ENCODE measurements at regions not wholly inside any gene's neighbourhood (a gene's known extent, or its start where the extent isn't known, plus 50 kb on each side); places are given as distances from the start of the nearest gene placed in this dataset.
"Not testable (repeated sequence)": the region's sequence is repeated elsewhere in the genome, so short reads cannot be mapped to it uniquely, and the experiment has no call there.

DNA sequence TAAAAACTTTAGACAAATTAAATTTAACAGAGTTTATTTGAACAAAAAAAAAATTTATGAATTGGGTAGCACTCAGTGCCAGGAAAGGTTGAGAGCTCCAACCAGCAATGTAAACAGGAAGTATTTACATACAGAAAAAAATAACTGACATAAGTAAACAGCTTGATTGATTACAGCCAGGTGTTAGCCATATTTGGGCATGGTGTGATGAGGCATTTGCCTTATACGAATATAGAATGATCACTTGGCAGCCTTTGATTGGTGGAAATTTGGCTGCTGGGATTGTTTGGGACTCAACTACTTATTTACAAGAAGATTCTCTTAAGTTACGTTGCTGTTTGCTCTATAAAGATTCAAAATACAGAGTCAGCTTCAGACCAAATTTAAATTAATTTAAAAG, 172.0 kb downstream of the ADAM29 start:
- Histone ChIP-seq H3K4me3 (no peak overlapping the region), H3K27me3 (no peaks in the 10 kb centered on the region), H3K36me3 (no peaks in the 10 kb centered on the region), H3K4me1 (no peaks in the 10 kb centered on the region), H3K27ac (no peak overlapping the region), H3K9me3 (peaks cover 0 to 2% (median 0%) of the 10 kb centered on the region in 3 donors)
- TF ChIP-seq, protein P1, sequence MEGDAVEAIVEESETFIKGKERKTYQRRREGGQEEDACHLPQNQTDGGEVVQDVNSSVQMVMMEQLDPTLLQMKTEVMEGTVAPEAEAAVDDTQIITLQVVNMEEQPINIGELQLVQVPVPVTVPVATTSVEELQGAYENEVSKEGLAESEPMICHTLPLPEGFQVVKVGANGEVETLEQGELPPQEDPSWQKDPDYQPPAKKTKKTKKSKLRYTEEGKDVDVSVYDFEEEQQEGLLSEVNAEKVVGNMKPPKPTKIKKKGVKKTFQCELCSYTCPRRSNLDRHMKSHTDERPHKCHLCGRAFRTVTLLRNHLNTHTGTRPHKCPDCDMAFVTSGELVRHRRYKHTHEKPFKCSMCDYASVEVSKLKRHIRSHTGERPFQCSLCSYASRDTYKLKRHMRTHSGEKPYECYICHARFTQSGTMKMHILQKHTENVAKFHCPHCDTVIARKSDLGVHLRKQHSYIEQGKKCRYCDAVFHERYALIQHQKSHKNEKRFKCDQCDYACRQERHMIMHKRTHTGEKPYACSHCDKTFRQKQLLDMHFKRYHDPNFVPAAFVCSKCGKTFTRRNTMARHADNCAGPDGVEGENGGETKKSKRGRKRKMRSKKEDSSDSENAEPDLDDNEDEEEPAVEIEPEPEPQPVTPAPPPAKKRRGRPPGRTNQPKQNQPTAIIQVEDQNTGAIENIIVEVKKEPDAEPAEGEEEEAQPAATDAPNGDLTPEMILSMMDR (IDR thresholded peaks at IDR 0.05): no peak
- no peak for DNase-seq
- intact Hi-C loops (cut with DNase I; ENCODE audit: low total_unique reads): no loop called here

- intact Hi-C loops (cut with DNase I; ENCODE audit: low total_unique reads): no loop called here
- Histone ChIP-seq H3K9me3 (peaks cover 0 to 9% (median 5%) of the 10 kb centered on the region in 3 donors), H3K4me1 (no peaks in the 10 kb centered on the region), H3K27me3 (no peaks in the 10 kb centered on the region), H3K36me3 (no peaks in the 10 kb centered on the region), H3K27ac (no peak overlapping the region), H3K4me3 (no peak overlapping the region)
- TF ChIP-seq, protein P1 (IDR thresholded peaks at IDR 0.05): no peak
- DNase-seq: no peak
Measured at GRCh38 chr4:175091649-175092048, 173.5 kb downstream of the ADAM29 start.

DNA sequence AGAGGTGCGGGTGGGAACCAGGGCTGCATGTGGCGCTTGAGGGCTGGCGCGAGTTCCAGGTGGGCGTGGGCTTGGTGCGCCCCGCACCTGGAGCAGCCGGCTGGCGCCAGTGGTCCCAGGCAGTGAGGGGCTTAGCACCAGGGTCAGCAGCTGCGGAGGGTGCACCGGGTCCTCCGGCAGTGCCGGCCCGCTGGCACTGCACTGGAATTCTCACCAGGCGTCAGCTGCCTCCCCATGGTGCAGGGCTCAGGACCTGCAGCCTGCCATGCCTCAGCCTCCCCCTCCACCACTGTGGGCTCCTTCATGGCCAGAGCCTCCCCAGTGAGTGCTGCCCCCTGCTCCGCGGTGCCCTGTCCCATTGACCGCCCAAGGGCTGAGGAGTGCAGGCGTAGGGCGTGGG, 174.0 kb downstream of the ADAM29 start:
- Histone ChIP-seq H3K9me3 (peaks cover 0 to 9% (median 6%) of the 10 kb centered on the region in 3 donors), H3K4me3 (no peak overlapping the region), H3K27ac (no peak overlapping the region), H3K36me3 (no peaks in the 10 kb centered on the region), H3K4me1 (no peaks in the 10 kb centered on the region), H3K27me3 (no peaks in the 10 kb centered on the region)
- intact Hi-C loops (cut with DNase I; ENCODE audit: low total_unique reads): no loop called here
- TF ChIP-seq, protein P1 (IDR thresholded peaks at IDR 0.05): no peak
- DNase-seq: no peak

GRCh38 chr4:175093055-175093454, 174.9 kb downstream of the ADAM29 start:
- H3K9me3 ChIP-seq; H3K4me3 ChIP-seq; H3K27me3 ChIP-seq; H3K36me3 ChIP-seq; H3K4me1 ChIP-seq; DNase-seq; intact Hi-C loops (cut with DNase I; ENCODE audit: low total_unique reads); H3K27ac ChIP-seq: not testable (repeated sequence)

DNA sequence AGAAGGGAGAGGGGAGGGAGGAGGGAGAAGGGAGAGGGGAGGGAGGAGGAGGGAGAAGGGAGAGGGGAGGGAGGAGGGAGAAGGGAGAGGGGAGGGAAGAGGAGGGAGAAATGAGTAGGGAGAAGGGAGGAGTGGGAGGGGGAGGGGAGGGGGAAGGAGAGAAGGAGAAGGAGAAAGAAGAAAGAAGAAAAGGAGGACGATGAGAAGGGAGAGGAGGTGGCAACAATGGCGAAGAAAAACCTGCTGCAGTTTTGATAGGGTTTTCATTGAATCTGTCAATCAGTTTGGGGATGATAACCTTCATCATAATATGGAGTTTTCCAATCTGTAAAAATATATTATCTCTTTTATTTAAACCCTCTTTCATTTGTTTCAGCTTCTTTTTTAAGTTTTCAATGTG, 185.2 kb downstream of the ADAM29 start:
- intact Hi-C loops (cut with DNase I; ENCODE audit: low total_unique reads): no loop called here
- Histone ChIP-seq H3K4me3 (no peak overlapping the region), H3K27ac (no peak overlapping the region), H3K27me3 (no peaks in the 10 kb centered on the region), H3K4me1 (no peaks in the 10 kb centered on the region), H3K9me3 (no peaks in the 10 kb centered on the region), H3K36me3 (no peaks in the 10 kb centered on the region)
- DNase-seq: no peak
- TF ChIP-seq, protein P1 (IDR thresholded peaks at IDR 0.05): no peak

- H3K4me1 ChIP-seq: no peaks in the 10 kb centered on the region
- H3K4me3 ChIP-seq: no peak overlapping the region
- DNase-seq: no peak
- H3K9me3 ChIP-seq: peaks cover 0 to 17% (median 11%) of the 10 kb centered on the region in 3 donors
- intact Hi-C loops (cut with DNase I; ENCODE audit: low total_unique reads): no loop called here
- no peaks in the 10 kb centered on the region for H3K36me3 ChIP-seq
- no peaks in the 10 kb centered on the region for H3K27me3 ChIP-seq
- TF ChIP-seq, protein P1 (IDR thresholded peaks at IDR 0.05): no peak
- no peak overlapping the region for H3K27ac ChIP-seq
Measured at GRCh38 chr4:175106301-175106700, 188.1 kb downstream of the ADAM29 start.
